ENCODE measurements at regions not wholly inside any gene's neighbourhood (a gene's known extent, or its start where the extent isn't known, plus 50 kb on each side); places are given as distances from the start of the nearest gene placed in this dataset.

DNA sequence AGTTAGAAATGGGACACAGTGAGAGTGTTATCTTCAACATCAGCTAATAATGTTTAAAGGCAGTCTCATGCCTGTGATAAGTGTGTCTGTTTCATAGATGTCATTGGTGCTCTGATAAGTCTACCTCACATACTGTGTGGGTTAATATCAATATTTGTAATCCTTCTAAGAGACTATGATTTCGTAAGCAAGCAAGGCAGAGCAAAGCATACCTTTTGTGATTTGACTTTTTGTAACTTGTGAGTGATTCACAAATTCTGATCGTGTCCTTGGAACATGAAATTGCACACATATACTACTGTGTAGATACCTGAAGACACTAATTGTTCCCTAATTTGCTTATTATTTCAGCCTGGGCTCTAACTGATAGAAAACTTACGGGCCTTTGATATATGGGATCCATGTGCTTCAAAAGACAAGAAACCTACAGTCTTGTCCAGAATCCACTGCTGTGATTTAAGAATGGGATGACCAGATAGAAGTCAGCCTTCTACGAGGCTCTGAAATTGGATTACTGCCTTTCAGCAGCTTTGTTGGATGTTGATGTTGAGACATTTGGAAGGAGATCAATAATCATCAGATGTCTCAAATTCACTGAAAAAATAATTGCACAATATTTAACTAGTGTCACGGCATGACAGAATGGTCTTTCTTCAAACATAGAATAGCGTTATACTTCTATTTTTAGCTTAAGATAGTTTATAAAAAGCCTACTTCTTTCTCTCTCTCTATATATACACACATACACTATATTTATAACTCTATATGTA, 63.2 kb upstream of the KLF6 start:
- Histone ChIP-seq H3K9me3 (ENCODE audit: control insufficient read depth, insufficient read depth, low read depth, low read length) (no peaks in the 10 kb centered on the region; the same call in 1 of the 2 replicates), H3K4me1 (ENCODE audit: control insufficient read depth, insufficient read depth, low read length) (peaks cover 25% of the 10 kb centered on the region), H3K36me3 (ENCODE audit: control insufficient read depth, insufficient read depth, low read length) (no peaks in the 10 kb centered on the region), H3K27ac (ENCODE audit: low read length) (peak overlapping the region; percentile 84), H3K4me3 (ENCODE audit: low read depth in 2 of 2, low read length in 2 of 2) (no peak overlapping the region), H3K27me3 (ENCODE audit: control insufficient read depth, insufficient read depth, low read length) (no peaks in the 10 kb centered on the region)
- intact Hi-C loops (cut with micrococcal nuclease; ENCODE audit: unreplicated experiment) (no loop called here), in situ Hi-C loops (cut with HindIII; ENCODE audit: low pct_unique_long_range_greater_than_20kb, low sequenced_read_pairs) (no loop called here)
- TF ChIP-seq TCF7L2 (IDR thresholded peaks at IDR 0.05; ENCODE audit: low read depth, low read length) (no peak), SIN3A (IDR thresholded peaks at IDR 0.05; ENCODE audit: borderline replicate concordance, insufficient read depth, low read depth, low read length) (no peak), POLR2AphosphoS5 (IDR thresholded peaks at IDR 0.05; ENCODE audit: low read depth, low read length) (no peak), REST (IDR thresholded peaks at IDR 0.05; ENCODE audit: insufficient read depth in 1 of 2, low read depth in 2 of 2, low read length in 1 of 2) (no peak)
- TF ChIP-seq, protein P1, sequence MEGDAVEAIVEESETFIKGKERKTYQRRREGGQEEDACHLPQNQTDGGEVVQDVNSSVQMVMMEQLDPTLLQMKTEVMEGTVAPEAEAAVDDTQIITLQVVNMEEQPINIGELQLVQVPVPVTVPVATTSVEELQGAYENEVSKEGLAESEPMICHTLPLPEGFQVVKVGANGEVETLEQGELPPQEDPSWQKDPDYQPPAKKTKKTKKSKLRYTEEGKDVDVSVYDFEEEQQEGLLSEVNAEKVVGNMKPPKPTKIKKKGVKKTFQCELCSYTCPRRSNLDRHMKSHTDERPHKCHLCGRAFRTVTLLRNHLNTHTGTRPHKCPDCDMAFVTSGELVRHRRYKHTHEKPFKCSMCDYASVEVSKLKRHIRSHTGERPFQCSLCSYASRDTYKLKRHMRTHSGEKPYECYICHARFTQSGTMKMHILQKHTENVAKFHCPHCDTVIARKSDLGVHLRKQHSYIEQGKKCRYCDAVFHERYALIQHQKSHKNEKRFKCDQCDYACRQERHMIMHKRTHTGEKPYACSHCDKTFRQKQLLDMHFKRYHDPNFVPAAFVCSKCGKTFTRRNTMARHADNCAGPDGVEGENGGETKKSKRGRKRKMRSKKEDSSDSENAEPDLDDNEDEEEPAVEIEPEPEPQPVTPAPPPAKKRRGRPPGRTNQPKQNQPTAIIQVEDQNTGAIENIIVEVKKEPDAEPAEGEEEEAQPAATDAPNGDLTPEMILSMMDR (IDR thresholded peaks at IDR 0.05), result no peak
- CTCF ChIA-PET, result no interaction called here
- DNase-seq (ENCODE audit: low read depth, low spot score) (no peak), ATAC-seq (no peak)
- POLR2A ChIA-PET, result no interaction called here
- BruUV-seq (replicated peaks), result no TSS peak

- CTCF ChIA-PET, result no interaction called here
- no peaks in the 10 kb centered on the region for H3K27me3 ChIP-seq (ENCODE audit: control insufficient read depth, insufficient read depth, low read length)
- intact Hi-C loops (cut with micrococcal nuclease; ENCODE audit: unreplicated experiment) (no loop called here), in situ Hi-C loops (cut with HindIII; ENCODE audit: low pct_unique_long_range_greater_than_20kb, low sequenced_read_pairs) (no loop called here)
- POLR2A ChIA-PET, result interaction anchor here (0.7 kb wide), 1 partner anchor 33 kb away, joined by 6 read pairs; no protein-coding TSS in a partner anchor
- peaks cover 14% of the 10 kb centered on the region for H3K4me1 ChIP-seq (ENCODE audit: control insufficient read depth, insufficient read depth, low read length)
- H3K27ac ChIP-seq (ENCODE audit: low read length), result peak overlapping the region; percentile 84; the same call in 1 of the 2 replicates
- ATAC-seq, result no peak
- H3K9me3 ChIP-seq (ENCODE audit: control insufficient read depth, insufficient read depth, low read depth, low read length), result no peaks in the 10 kb centered on the region; the same call in 1 of the 2 replicates
- H3K36me3 ChIP-seq (ENCODE audit: control insufficient read depth, insufficient read depth, low read length), result no peaks in the 10 kb centered on the region
- DNase-seq (ENCODE audit: low read depth, low spot score), result no peak
- no TSS peak for BruUV-seq (replicated peaks)
- TF ChIP-seq SIN3A (IDR thresholded peaks at IDR 0.05; ENCODE audit: borderline replicate concordance, insufficient read depth, low read depth, low read length) (no peak), TCF7L2 (IDR thresholded peaks at IDR 0.05; ENCODE audit: low read depth, low read length) (no peak), REST (IDR thresholded peaks at IDR 0.05; ENCODE audit: insufficient read depth in 1 of 2, low read depth in 2 of 2, low read length in 1 of 2) (no peak), POLR2AphosphoS5 (IDR thresholded peaks at IDR 0.05; ENCODE audit: low read depth, low read length) (no peak)
- TF ChIP-seq, protein P1 (IDR thresholded peaks at IDR 0.05), result no peak
- no peak overlapping the region for H3K4me3 ChIP-seq (ENCODE audit: low read depth in 2 of 2, low read length in 2 of 2)
Observed at GRCh38 chr10:3846736-3847135, 61.7 kb upstream of the KLF6 start.

Measured in Panc1 (cell line).